HG02798 (cell line): ENCODE measurements at regions not wholly inside any gene's neighbourhood (a gene's known extent, or its start where the extent isn't known, plus 50 kb on each side); places are given as distances from the start of the nearest gene placed in this dataset.

Experiments used
- ATAC-seq: cut with Tn5 transposase; IDR thresholded peaks from one replicate; pipeline ENCODE4 v1.9.1; 2021; ENCODE audit warnings: mild to moderate bottlenecking; ENCODE audit not compliant: unreplicated experiment, poor library complexity

GRCh38 chr12:89954259-89954658 is 245.6 kb upstream of the ATP2B1 start:
- no peak for ATAC-seq

- no peak for ATAC-seq
Observed at GRCh38 chr12:89951694-89952060, 243.0 kb upstream of the ATP2B1 start.

GRCh38 chr12:89951050-89951693 is 242.5 kb upstream of the ATP2B1 start:
- peak; percentile 33 for ATAC-seq

GRCh38 chr12:89950421-89950820 is 241.8 kb upstream of the ATP2B1 start:
- peak; percentile 51 for ATAC-seq

GRCh38 chr12:89949457-89950195 is 241.0 kb upstream of the ATP2B1 start:
- peak; percentile 91 for ATAC-seq

- no peak for ATAC-seq
Observed at GRCh38 chr12:89948271-89949175, 239.9 kb upstream of the ATP2B1 start.

GRCh38 chr12:89947437-89948270 is 239.0 kb upstream of the ATP2B1 start:
- ATAC-seq: no peak

GRCh38 chr12:89946518-89947135 is 238.0 kb upstream of the ATP2B1 start:
- no peak for ATAC-seq

- no peak for ATAC-seq
Observed at GRCh38 chr12:89945123-89945522, 236.5 kb upstream of the ATP2B1 start.

- ATAC-seq: no peak
Observed at GRCh38 chr12:89943463-89943862, 234.8 kb upstream of the ATP2B1 start.

- no peak for ATAC-seq
Observed at GRCh38 chr12:89941436-89941835, 232.8 kb upstream of the ATP2B1 start.

- ATAC-seq: no peak
Observed at GRCh38 chr12:89939522-89940215, 231.0 kb upstream of the ATP2B1 start.

GRCh38 chr12:89936631-89937030 is 228.0 kb upstream of the ATP2B1 start:
- ATAC-seq: no peak

GRCh38 chr12:89935850-89936249 is 227.2 kb upstream of the ATP2B1 start:
- peak; percentile 73 for ATAC-seq

GRCh38 chr12:89933911-89934310 is 225.3 kb upstream of the ATP2B1 start:
- ATAC-seq: no peak

- no peak for ATAC-seq
Observed at GRCh38 chr12:89932954-89933353, 224.3 kb upstream of the ATP2B1 start.

GRCh38 chr12:89928467-89928866 is 219.8 kb upstream of the ATP2B1 start:
- no peak for ATAC-seq

GRCh38 chr12:89927226-89927698 is 218.6 kb upstream of the ATP2B1 start:
- ATAC-seq: peak; percentile 99

GRCh38 chr12:89924191-89924590 is 215.6 kb upstream of the ATP2B1 start:
- ATAC-seq: no peak
